SJCRH30 (cell line): ENCODE measurements at regions not wholly inside any gene's neighbourhood (a gene's known extent, or its start where the extent isn't known, plus 50 kb on each side); places are given as distances from the start of the nearest gene placed in this dataset.
A peak's percentile ranks its signal among the peaks of the same experiment; 100 is the strongest.
"Not testable (repeated sequence)": the region's sequence is repeated elsewhere in the genome, so short reads cannot be mapped to it uniquely, and the experiment has no call there.

Source experiments
- DNase-seq, 2 experiments: peaks; one replicate each; pipeline ENCODE4 v3.0.0-alpha.2; 2015 to 2020
- H3K27ac ChIP-seq: fragments of 250-450 bp; sonication (Bioruptor Pico); 2 replicates; pipeline ENCODE4 v1.5.1; 2020; ENCODE audit warnings: mild to moderate bottlenecking, moderate library complexity
- H3K27me3 ChIP-seq: fragments of 250-450 bp; sonication (Bioruptor Pico); 2 replicates; pipeline ENCODE4 v1.5.1; 2020; ENCODE audit warnings: mild to moderate bottlenecking, moderate library complexity
- H3K36me3 ChIP-seq: fragments of 250-450 bp; sonication (Bioruptor Pico); 2 replicates; pipeline ENCODE4 v1.5.1; 2020; ENCODE audit warnings: mild to moderate bottlenecking, moderate library complexity
- H3K4me1 ChIP-seq: fragments of 250-450 bp; sonication (Bioruptor Pico); 2 replicates; pipeline ENCODE4 v1.5.1; 2020; ENCODE audit warnings: mild to moderate bottlenecking, moderate library complexity
- H3K4me3 ChIP-seq: fragments of 250-450 bp; sonication (Bioruptor Pico); 2 replicates; pipeline ENCODE4 v1.5.1; 2020; ENCODE audit warnings: mild to moderate bottlenecking, moderate library complexity
- H3K9me3 ChIP-seq: fragments of 250-450 bp; sonication (Bioruptor Pico); replicated peaks from 2 replicates; pipeline ENCODE4 v1.5.1; 2020; ENCODE audit warnings: mild to moderate bottlenecking, moderate library complexity

- not testable (repeated sequence) for H3K9me3 ChIP-seq, H3K4me1 ChIP-seq, H3K27me3 ChIP-seq, H3K4me3 ChIP-seq, H3K27ac ChIP-seq, DNase-seq, H3K36me3 ChIP-seq
These were observed 427.1 kb upstream of the OR4E1 start for GRCh38 chr14:22100764-22101120.

GRCh38 chr14:22099942-22100763, 426.5 kb upstream of the OR4E1 start:
- Histone ChIP-seq H3K27ac (no peak overlapping the region), H3K4me3 (no peak overlapping the region), H3K27me3 (no peaks in the 10 kb centered on the region), H3K9me3 (no peaks in the 10 kb centered on the region), H3K36me3 (no peaks in the 10 kb centered on the region), H3K4me1 (no peaks in the 10 kb centered on the region)
- DNase-seq: peak in 1 of 2 experiments; percentile 13

GRCh38 chr14:22098435-22098834, 424.8 kb upstream of the OR4E1 start:
- H3K36me3 ChIP-seq: no peaks in the 10 kb centered on the region
- H3K4me1 ChIP-seq: no peaks in the 10 kb centered on the region
- H3K9me3 ChIP-seq: no peaks in the 10 kb centered on the region
- H3K27me3 ChIP-seq: no peaks in the 10 kb centered on the region
- DNase-seq: no peak
- H3K27ac ChIP-seq: no peak overlapping the region
- no peak overlapping the region for H3K4me3 ChIP-seq

- H3K27ac ChIP-seq: no peak overlapping the region
- no peaks in the 10 kb centered on the region for H3K4me1 ChIP-seq
- no peak overlapping the region for H3K4me3 ChIP-seq
- DNase-seq: no peak
- no peaks in the 10 kb centered on the region for H3K27me3 ChIP-seq
- H3K9me3 ChIP-seq: no peaks in the 10 kb centered on the region
- no peaks in the 10 kb centered on the region for H3K36me3 ChIP-seq
These were observed 424.1 kb upstream of the OR4E1 start for GRCh38 chr14:22097586-22098292.

- no peaks in the 10 kb centered on the region for H3K36me3 ChIP-seq
- H3K27me3 ChIP-seq: no peaks in the 10 kb centered on the region
- no peak overlapping the region for H3K27ac ChIP-seq
- H3K9me3 ChIP-seq: no peaks in the 10 kb centered on the region
- no peak for DNase-seq
- no peak overlapping the region for H3K4me3 ChIP-seq
- no peaks in the 10 kb centered on the region for H3K4me1 ChIP-seq
These were observed 423.5 kb upstream of the OR4E1 start for GRCh38 chr14:22097072-22097471.

- Histone ChIP-seq H3K27me3 (no peaks in the 10 kb centered on the region), H3K4me3 (no peak overlapping the region), H3K9me3 (no peaks in the 10 kb centered on the region), H3K36me3 (no peaks in the 10 kb centered on the region), H3K27ac (no peak overlapping the region), H3K4me1 (no peaks in the 10 kb centered on the region)
- no peak for DNase-seq
These were observed 422.9 kb upstream of the OR4E1 start for GRCh38 chr14:22096514-22096895.

- H3K27ac ChIP-seq: no peak overlapping the region
- no peaks in the 10 kb centered on the region for H3K27me3 ChIP-seq
- H3K9me3 ChIP-seq: no peaks in the 10 kb centered on the region
- no peaks in the 10 kb centered on the region for H3K4me1 ChIP-seq
- no peak overlapping the region for H3K4me3 ChIP-seq
- DNase-seq: no peak
- no peaks in the 10 kb centered on the region for H3K36me3 ChIP-seq
These were observed 422.4 kb upstream of the OR4E1 start for GRCh38 chr14:22095860-22096513.

GRCh38 chr14:22089940-22090339, 416.3 kb upstream of the OR4E1 start:
- H3K4me3 ChIP-seq: no peak overlapping the region
- no peaks in the 10 kb centered on the region for H3K4me1 ChIP-seq
- H3K9me3 ChIP-seq: no peaks in the 10 kb centered on the region
- no peak overlapping the region for H3K27ac ChIP-seq
- H3K27me3 ChIP-seq: no peaks in the 10 kb centered on the region
- DNase-seq: no peak
- no peaks in the 10 kb centered on the region for H3K36me3 ChIP-seq

GRCh38 chr14:22088614-22089342, 415.2 kb upstream of the OR4E1 start:
- DNase-seq: no peak
- H3K36me3 ChIP-seq: no peaks in the 10 kb centered on the region
- no peaks in the 10 kb centered on the region for H3K4me1 ChIP-seq
- no peaks in the 10 kb centered on the region for H3K27me3 ChIP-seq
- H3K9me3 ChIP-seq: no peaks in the 10 kb centered on the region
- no peak overlapping the region for H3K4me3 ChIP-seq
- no peak overlapping the region for H3K27ac ChIP-seq

- Histone ChIP-seq H3K4me3 (no peak overlapping the region), H3K36me3 (no peaks in the 10 kb centered on the region), H3K27me3 (no peaks in the 10 kb centered on the region), H3K27ac (no peak overlapping the region), H3K4me1 (no peaks in the 10 kb centered on the region), H3K9me3 (no peaks in the 10 kb centered on the region)
- no peak for DNase-seq
These were observed 412.5 kb upstream of the OR4E1 start for GRCh38 chr14:22086131-22086530.

GRCh38 chr14:22084393-22085281, 411.0 kb upstream of the OR4E1 start:
- peak in 1 of 2 experiments; percentile 62 for DNase-seq
- no peaks in the 10 kb centered on the region for H3K4me1 ChIP-seq

GRCh38 chr14:22081337-22081736, 407.7 kb upstream of the OR4E1 start:
- no peaks in the 10 kb centered on the region for H3K27me3 ChIP-seq
- H3K4me3 ChIP-seq: no peak overlapping the region
- H3K36me3 ChIP-seq: no peaks in the 10 kb centered on the region
- no peaks in the 10 kb centered on the region for H3K4me1 ChIP-seq
- no peak for DNase-seq
- no peaks in the 10 kb centered on the region for H3K9me3 ChIP-seq
- no peak overlapping the region for H3K27ac ChIP-seq

More at GRCh38 chr14:22084393-22085281, 411.0 kb upstream of the OR4E1 start:
- Histone ChIP-seq H3K9me3 (no peaks in the 10 kb centered on the region), H3K4me3 (no peak overlapping the region), H3K27ac (no peak overlapping the region), H3K27me3 (no peaks in the 10 kb centered on the region), H3K36me3 (no peaks in the 10 kb centered on the region)

GRCh38 chr14:22079766-22080165, 406.1 kb upstream of the OR4E1 start:
- H3K27me3 ChIP-seq: no peaks in the 10 kb centered on the region
- H3K4me3 ChIP-seq: no peak overlapping the region
- H3K27ac ChIP-seq: no peak overlapping the region
- no peak for DNase-seq
- H3K36me3 ChIP-seq: no peaks in the 10 kb centered on the region
- H3K9me3 ChIP-seq: no peaks in the 10 kb centered on the region
- H3K4me1 ChIP-seq: no peaks in the 10 kb centered on the region

- H3K4me3 ChIP-seq: no peak overlapping the region
- no peak for DNase-seq
- H3K4me1 ChIP-seq: no peaks in the 10 kb centered on the region
- no peak overlapping the region for H3K27ac ChIP-seq
- no peaks in the 10 kb centered on the region for H3K27me3 ChIP-seq
- no peaks in the 10 kb centered on the region for H3K36me3 ChIP-seq
- H3K9me3 ChIP-seq: no peaks in the 10 kb centered on the region
These were observed 400.2 kb upstream of the OR4E1 start for GRCh38 chr14:22073801-22074200.
